WTC11 (cell line): ENCODE measurements at regions not wholly inside any gene's neighbourhood (a gene's known extent, or its start where the extent isn't known, plus 50 kb on each side); places are given as distances from the start of the nearest gene placed in this dataset.

Source experiments
- ATAC-seq: fragments of 200-7000 bp; cut with Tn5 transposase; 2 replicates; pipeline ENCODE4 v1.10.0; 2021; ENCODE audit warnings: mild to moderate bottlenecking, moderate library complexity
- CTCF ChIA-PET: fragments of 300-600 bp; sonication (Branson Sonifier 250); formaldehyde crosslinking; loops from one replicate; lab custom pipeline; 2021; ENCODE audit warnings: antibody characterized with exemption; lab: Charles Lee
- POLR2A ChIA-PET: fragments of 350-600 bp; sonication (Branson Sonifier 250); formaldehyde crosslinking; loops from one replicate; lab custom pipeline; 2021; ENCODE audit warnings: antibody characterized with exemption; lab: Charles Lee
- DNase-seq: peaks from one replicate; pipeline ENCODE4 v3.0.0; 2021; ENCODE audit warnings: low spot score
- H3K27ac Mint-ChIP-seq: 2 replicates; pipeline ENCODE4 v1.8.0; 2021; ENCODE audit warnings: mixed read lengths
- H3K27me3 Mint-ChIP-seq: 2 replicates; pipeline ENCODE4 v1.8.0; 2021; ENCODE audit warnings: low read depth, mild to moderate bottlenecking, moderate library complexity, mixed read lengths
- H3K36me3 Mint-ChIP-seq: 2 replicates; pipeline ENCODE4 v1.8.0; 2021; ENCODE audit warnings: mixed read lengths
- H3K4me1 Mint-ChIP-seq: 2 replicates; pipeline ENCODE4 v1.8.0; 2022; ENCODE audit warnings: mixed read lengths
- H3K4me3 Mint-ChIP-seq: 2 replicates; pipeline ENCODE4 v1.8.0; 2021; ENCODE audit warnings: mild to moderate bottlenecking, moderate library complexity, mixed read lengths
- H3K9me3 Mint-ChIP-seq: 2 replicates; pipeline ENCODE4 v1.8.0; 2021; ENCODE audit warnings: mixed read lengths
- ESRRA ChIP-seq: sonication (generic); formaldehyde crosslinking; IDR thresholded peaks from 2 replicates; pipeline ENCODE4 v1.8.1; 2022; ENCODE audit warnings: mild to moderate bottlenecking, missing genetic modification reagents, borderline replicate concordance
- FOXP4 ChIP-seq: sonication (generic); formaldehyde crosslinking; IDR thresholded peaks from 2 replicates; pipeline ENCODE4 v1.8.0; 2022; ENCODE audit warnings: mild to moderate bottlenecking, missing genetic modification reagents
- GTF2I ChIP-seq: fragments of 250-450 bp; sonication (Bioruptor Pico); conservative IDR thresholded peaks from 2 replicates; pipeline ENCODE4 v1.4.0; 2021; ENCODE audit warnings: mild to moderate bottlenecking
- HMGA2 ChIP-seq: fragments of 250-450 bp; sonication (Bioruptor Pico); IDR thresholded peaks from 2 replicates; pipeline ENCODE4 v1.4.0; 2021; ENCODE audit warnings: mild to moderate bottlenecking, moderate library complexity
- KAT7 ChIP-seq: sonication (generic); formaldehyde crosslinking; IDR thresholded peaks from 2 replicates; pipeline ENCODE4 v1.8.1; 2023; ENCODE audit warnings: missing genetic modification reagents, mild to moderate bottlenecking, borderline replicate concordance
- MLX ChIP-seq: sonication (generic); formaldehyde crosslinking; IDR thresholded peaks from 2 replicates; pipeline ENCODE4 v1.8.1; 2023; ENCODE audit warnings: mild to moderate bottlenecking, missing genetic modification reagents, moderate library complexity
- NFE2L1 ChIP-seq: sonication (generic); formaldehyde crosslinking; IDR thresholded peaks from 2 replicates; pipeline ENCODE4 v1.8.1; 2023; ENCODE audit warnings: missing genetic modification reagents
- TCF7 ChIP-seq: sonication (generic); formaldehyde crosslinking; IDR thresholded peaks from 2 replicates; pipeline ENCODE4 v1.8.0; 2022; ENCODE audit warnings: mild to moderate bottlenecking, low read depth, missing genetic modification reagents, moderate library complexity
- TEAD1 ChIP-seq: sonication (generic); formaldehyde crosslinking; IDR thresholded peaks from 2 replicates; pipeline ENCODE4 v1.8.0; 2022; ENCODE audit warnings: mild to moderate bottlenecking, missing genetic modification reagents
- ZNF138 ChIP-seq: sonication (generic); formaldehyde crosslinking; conservative IDR thresholded peaks from 2 replicates; pipeline ENCODE4 v1.8.1; 2022; ENCODE audit warnings: mild to moderate bottlenecking, moderate library complexity, missing genetic modification reagents
- ZNF232 ChIP-seq: sonication (generic); formaldehyde crosslinking; IDR thresholded peaks from 2 replicates; pipeline ENCODE4 v1.8.0; 2022; ENCODE audit warnings: mild to moderate bottlenecking, missing genetic modification reagents
- ZNF532 ChIP-seq: fragments of 250-450 bp; sonication (Bioruptor Pico); IDR thresholded peaks from 2 replicates; pipeline ENCODE4 v1.9.0; 2021; ENCODE audit warnings: mild to moderate bottlenecking, borderline replicate concordance
- TF ChIP-seq, protein P1 (sequence below): sonication (generic); formaldehyde crosslinking; IDR thresholded peaks from 2 replicates; pipeline ENCODE4 v1.8.1; 2023; ENCODE audit warnings: mild to moderate bottlenecking, missing genetic modification reagents, moderate library complexity
- TF ChIP-seq, protein P2 (sequence below): sonication (generic); formaldehyde crosslinking; IDR thresholded peaks from 2 replicates; pipeline ENCODE4 v1.8.1; 2022; ENCODE audit warnings: low read depth, mild to moderate bottlenecking, moderate library complexity, missing genetic modification reagents, borderline replicate concordance
- TF ChIP-seq, protein P3 (sequence below): sonication (generic); formaldehyde crosslinking; conservative IDR thresholded peaks from 2 replicates; pipeline ENCODE4 v1.8.1; 2023; ENCODE audit warnings: mild to moderate bottlenecking, low read depth, missing genetic modification reagents, moderate library complexity

GRCh38 chr2:142693171-142693950, 184.1 kb upstream of the KYNU start:
- no peak overlapping the region for H3K4me3 Mint-ChIP-seq
- no peaks in the 10 kb centered on the region for H3K36me3 Mint-ChIP-seq
- CTCF ChIA-PET: no interaction called here
- H3K27ac Mint-ChIP-seq: no peak overlapping the region
- POLR2A ChIA-PET: no interaction called here
- no peaks in the 10 kb centered on the region for H3K9me3 Mint-ChIP-seq
- H3K4me1 Mint-ChIP-seq: peaks cover 44% of the 10 kb centered on the region
- ATAC-seq: peak; percentile 65
- TF ChIP-seq NFE2L1 (CRISPR knock-in tag) (no peak), FOXP4 (no peak), HMGA2 (no peak), TCF7 (CRISPR knock-in tag) (no peak), KAT7 (no peak), ZNF232 (CRISPR knock-in tag) (no peak), GTF2I (CRISPR knock-in tag) (no peak), ESRRA (no peak), TEAD1 (CRISPR knock-in tag) (no peak), MLX (no peak), ZNF138 (no peak), ZNF532 (CRISPR knock-in tag) (no peak)
- TF ChIP-seq, protein P1, sequence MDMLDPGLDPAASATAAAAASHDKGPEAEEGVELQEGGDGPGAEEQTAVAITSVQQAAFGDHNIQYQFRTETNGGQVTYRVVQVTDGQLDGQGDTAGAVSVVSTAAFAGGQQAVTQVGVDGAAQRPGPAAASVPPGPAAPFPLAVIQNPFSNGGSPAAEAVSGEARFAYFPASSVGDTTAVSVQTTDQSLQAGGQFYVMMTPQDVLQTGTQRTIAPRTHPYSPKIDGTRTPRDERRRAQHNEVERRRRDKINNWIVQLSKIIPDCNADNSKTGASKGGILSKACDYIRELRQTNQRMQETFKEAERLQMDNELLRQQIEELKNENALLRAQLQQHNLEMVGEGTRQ: no peak
- TF ChIP-seq, protein P2, sequence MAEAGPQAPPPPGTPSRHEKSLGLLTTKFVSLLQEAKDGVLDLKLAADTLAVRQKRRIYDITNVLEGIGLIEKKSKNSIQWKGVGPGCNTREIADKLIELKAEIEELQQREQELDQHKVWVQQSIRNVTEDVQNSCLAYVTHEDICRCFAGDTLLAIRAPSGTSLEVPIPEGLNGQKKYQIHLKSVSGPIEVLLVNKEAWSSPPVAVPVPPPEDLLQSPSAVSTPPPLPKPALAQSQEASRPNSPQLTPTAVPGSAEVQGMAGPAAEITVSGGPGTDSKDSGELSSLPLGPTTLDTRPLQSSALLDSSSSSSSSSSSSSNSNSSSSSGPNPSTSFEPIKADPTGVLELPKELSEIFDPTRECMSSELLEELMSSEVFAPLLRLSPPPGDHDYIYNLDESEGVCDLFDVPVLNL (CRISPR knock-in tag): no peak
- TF ChIP-seq, protein P3, sequence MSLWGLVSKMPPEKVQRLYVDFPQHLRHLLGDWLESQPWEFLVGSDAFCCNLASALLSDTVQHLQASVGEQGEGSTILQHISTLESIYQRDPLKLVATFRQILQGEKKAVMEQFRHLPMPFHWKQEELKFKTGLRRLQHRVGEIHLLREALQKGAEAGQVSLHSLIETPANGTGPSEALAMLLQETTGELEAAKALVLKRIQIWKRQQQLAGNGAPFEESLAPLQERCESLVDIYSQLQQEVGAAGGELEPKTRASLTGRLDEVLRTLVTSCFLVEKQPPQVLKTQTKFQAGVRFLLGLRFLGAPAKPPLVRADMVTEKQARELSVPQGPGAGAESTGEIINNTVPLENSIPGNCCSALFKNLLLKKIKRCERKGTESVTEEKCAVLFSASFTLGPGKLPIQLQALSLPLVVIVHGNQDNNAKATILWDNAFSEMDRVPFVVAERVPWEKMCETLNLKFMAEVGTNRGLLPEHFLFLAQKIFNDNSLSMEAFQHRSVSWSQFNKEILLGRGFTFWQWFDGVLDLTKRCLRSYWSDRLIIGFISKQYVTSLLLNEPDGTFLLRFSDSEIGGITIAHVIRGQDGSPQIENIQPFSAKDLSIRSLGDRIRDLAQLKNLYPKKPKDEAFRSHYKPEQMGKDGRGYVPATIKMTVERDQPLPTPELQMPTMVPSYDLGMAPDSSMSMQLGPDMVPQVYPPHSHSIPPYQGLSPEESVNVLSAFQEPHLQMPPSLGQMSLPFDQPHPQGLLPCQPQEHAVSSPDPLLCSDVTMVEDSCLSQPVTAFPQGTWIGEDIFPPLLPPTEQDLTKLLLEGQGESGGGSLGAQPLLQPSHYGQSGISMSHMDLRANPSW (CRISPR knock-in tag): no peak
- no peak for DNase-seq
- H3K27me3 Mint-ChIP-seq: no peaks in the 10 kb centered on the region
